ENCODE measurements at regions not wholly inside any gene's neighbourhood (a gene's known extent, or its start where the extent isn't known, plus 50 kb on each side); places are given as distances from the start of the nearest gene placed in this dataset.

DNA sequence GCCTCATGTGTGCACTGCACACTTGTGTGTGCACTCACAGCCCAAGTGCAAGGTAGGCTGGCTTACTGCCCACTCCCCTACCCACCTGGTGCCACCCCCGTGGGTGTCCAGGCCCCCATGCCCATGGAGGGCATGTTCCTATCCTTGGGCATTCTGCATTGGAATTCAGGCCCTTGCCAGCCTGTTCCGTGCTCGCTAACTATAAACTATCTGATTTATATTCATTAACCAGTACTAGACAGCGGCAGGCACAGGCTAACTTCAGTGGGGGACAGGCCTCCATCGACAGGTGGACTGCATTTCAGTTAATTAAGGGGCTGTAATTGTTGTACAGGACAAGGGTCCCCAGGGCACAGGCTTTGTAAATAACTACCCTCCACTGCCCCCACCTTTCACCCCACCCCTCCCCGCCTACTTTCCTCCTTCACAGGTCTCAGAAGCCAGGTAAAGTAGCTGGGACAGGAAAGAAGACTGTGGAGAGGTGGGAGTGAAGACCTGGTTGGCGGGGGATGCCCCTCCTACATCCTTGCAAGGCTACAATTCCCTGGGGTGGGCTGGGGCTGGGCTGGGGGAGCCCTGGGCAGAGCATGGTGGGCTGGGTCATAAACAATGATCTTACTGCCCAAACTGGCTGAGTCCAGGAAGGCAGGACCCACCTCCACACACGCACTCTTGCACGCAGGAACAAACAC is 119.0 kb upstream of the LHX1 start:
- TF ChIP-seq POLR2A (IDR thresholded peaks at IDR 0.05; ENCODE audit: low read depth, low read length) (no peak), TAF1 (IDR thresholded peaks at IDR 0.05; ENCODE audit: borderline replicate concordance, low read depth, low read length) (no peak)

All from GM12892 (cell line).